ENCODE measurements at regions not wholly inside any gene's neighbourhood (a gene's known extent, or its start where the extent isn't known, plus 50 kb on each side); places are given as distances from the start of the nearest gene placed in this dataset.

DNA sequence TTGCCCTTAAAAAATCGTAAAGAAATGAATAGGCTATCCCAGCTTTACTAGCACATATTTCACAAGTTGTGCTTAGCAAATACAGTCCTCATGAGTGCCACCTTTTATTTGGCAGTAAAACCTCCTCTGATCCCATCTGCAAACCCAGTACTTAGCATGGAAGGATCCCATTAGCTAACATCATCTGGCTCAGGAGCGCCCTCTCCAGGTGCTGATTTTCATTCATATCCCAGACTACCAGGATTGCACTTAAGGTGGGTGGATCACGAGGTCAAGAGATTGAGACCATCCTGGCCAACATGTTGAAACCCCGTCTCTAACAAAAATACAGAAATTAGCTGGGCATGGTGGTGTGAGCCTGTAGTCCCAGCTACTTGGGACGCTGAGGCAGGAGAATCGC lies 76.1 kb upstream of the PAX6 start:
- DNase-seq, result peak; percentile 33

DNA sequence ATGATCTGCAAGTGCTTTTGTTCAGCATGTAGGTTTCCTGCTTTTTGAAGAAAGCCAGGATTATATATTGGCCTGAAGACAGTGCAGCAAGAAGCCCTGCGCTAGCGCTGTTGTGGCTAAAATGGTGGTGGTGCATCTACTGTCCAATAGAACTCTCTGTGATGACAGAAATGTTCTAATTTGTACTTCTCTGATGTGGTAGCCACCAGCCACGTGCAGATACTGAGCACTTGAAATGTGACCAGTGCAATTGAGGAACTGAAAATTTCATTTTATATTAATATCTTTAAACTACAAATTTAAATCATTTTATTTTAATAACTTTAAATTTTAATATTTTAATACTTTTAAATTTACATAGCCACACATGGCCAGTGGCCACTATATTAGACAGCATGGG lies 73.0 kb upstream of the PAX6 start:
- DNase-seq, result no peak

DNA sequence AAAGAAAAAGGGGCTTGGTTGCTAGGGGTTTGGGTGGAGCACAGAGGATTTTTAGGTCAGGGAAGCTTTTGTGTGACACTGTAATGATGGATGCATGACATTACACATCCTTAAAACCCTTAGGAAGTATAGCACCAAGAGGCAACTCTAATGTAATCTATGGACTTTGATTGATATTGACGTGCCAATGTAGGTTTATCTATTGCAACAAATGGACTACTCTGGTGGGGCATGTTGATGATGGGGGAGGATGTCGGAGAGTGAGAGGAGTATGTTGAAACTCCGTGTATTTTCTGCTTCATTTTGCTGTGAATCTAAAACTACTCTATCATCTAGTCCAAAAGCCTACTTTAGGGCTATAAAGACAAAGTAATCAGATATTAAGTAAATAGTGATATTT lies 72.3 kb upstream of the PAX6 start:
- DNase-seq, result no peak

DNA sequence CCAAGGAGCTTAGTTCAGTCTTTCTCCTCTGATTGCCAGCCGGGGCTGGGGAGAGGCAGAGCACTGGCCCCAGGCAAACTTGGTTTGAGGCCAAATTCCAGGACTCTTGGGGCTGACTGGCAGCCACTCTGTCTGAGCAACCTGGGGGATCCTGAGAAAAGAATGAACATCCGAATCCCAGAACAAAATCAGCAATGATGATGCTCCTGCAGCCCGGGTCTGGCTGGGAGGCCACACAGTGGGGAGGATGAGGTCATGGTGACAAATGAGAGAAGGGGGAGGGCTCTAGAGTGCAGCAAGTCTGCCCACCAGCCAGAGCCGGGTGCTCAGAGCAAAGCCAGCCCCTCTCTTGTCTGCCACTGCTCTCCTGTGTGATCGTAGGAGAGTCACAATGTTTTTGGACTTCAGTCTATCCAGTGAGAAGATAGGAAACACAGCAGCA lies 71.8 kb upstream of the PAX6 start:
- no peak for DNase-seq

DNA sequence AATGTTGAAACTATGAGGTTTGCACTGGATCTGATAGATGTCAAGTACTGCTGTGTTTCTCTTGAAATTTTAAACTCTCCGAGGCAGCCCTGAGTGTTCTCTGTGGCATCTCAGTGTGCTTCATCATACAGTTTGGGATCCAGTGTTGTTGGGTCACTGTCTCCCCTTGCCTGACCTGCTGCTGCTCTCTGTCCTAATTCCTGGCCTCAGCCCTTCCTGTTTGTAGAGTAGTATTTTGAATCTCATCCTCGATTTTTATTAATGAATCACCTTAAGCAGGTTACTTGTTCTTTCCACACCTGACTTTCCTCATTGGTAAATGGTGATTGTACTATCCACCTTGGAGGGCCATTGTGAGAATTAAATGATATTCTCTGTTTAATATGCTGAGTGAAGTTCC lies 70.7 kb upstream of the PAX6 start:
- DNase-seq, result no peak

DNA sequence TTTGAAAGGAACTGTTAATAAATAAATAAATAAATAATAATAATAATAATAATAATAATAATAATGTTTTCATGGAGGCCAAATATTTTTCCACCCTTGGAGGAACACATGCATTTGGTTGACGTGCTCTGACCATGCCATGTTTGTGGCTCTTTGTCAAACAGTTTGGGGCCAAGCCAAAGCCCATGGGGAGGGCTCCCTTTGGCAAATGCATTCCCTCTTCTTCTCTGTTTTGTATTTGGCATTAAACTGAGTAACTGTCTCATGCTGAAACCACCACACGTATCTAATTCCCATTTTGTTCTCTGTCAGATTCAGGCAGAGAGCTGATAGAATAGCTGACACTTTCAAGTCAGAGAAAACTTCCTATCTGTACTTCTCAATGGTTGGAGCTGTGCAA lies 68.6 kb upstream of the PAX6 start:
- no peak for DNase-seq

DNA sequence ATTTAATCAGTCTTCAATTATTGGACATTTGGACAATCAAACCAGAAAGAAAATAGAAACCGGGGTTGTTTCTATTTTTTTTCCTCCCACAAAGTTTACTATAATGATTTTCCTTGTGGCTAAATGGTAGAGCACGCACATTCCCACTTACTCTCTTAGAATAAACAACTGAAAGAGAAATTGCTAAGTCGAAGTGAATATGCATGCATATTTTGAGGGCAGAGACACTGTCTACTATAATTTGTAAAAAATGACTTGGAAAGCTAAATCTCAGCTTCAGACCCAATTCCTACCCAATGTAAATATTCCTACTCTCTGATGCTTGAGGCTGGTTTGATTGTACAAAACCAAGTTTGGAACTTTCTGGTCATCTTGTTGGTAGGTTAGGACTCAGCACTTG lies 66.7 kb upstream of the PAX6 start:
- no peak for DNase-seq

DNA sequence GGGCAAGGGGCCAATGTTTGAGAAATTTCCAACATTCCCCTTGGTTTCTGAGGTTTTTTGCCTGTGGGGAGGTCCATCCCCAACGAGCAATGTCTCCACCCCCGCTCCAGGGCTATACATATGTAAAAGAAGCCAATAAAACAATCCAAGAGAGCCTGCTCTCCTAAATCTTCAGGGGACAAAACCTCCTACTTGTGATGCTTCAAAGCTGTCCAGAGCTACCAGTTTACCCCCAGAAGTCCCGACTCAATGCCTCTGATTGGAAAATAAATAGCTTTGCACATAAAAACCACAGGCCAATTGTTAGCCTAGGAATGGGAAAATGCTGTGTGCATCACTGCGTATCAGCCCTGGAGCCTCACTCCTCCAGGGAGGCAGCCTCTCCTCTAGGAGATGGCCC lies 66.0 kb upstream of the PAX6 start:
- no peak for DNase-seq

DNA sequence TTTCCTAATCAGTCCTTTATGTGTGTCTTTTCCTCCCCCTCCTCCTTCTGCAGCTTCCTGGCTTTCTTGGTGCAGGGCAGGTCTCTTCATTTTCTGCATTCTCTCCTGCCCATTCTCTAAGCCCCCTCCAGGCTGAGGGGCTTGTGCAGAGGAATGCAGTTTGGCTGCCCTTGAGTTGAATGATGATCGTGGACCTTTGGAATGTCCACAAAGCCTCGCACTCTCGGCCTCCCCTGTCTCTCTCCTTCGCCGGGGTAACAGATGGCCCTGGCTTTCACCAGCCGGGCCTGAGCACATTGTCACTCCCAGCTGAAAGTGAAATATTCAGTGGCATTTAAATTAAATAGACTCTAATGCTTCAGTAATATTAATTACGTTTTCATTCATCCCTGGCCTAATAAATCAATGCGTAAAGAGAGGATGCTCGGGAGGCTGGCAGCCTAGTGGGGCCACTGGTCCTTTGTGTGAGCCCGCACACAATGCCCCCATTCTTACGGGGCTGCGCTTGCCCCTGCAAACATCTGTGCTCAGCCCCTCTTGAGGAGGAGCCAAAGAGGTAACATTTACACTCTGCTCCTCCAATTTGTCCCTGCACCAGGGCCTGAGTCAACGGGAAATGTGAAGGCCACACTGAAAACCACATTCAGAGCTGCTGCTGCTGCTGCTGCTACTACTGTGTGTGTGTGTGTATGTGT lies 64.9 kb upstream of the PAX6 start:
- DNase-seq, result no peak

DNA sequence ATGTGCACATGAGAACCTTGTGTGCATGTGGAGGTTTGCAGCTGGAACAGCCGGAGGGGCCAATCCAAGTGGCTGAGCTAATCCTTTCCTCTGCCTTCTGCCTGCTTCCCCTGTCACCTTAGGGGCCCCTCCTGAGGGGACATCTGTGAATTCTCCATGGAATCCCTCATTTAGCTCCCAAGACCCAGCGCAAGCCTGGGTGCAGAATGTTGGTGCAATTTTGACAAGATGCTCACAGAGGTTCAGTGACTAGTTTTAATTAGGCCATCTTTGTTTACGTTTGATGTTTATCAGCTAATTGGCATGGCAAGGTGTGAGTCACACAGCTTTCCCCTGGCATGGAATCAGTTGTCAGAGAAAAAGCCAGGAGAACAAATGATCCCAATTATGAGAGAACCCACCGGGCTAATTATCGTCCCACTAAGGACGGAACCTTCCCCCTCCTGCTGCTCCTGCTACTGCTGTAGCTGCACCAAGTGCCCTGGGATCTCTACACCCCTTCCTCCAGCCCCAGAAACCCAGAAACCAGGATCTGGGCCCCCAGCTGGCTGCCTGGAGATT lies 63.6 kb upstream of the PAX6 start:
- DNase-seq, result no peak

DNA sequence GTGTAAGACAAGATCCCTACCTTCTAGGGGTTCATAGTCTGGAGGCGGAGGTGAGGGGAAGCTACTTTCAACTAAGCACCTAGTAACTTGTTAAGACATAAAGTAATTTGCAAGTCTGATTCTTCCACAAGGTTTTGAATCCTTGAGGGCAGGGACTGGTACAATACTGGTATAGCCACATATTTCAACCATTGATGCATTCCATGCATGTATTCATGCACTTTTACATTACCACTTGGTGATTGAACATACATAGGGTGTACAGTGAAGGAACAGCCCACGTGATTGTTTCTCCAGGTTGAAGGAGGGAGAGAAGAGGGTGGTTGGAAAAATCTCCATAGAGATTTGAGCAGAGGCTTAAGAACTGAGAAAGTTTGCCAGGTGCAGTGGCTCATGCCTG lies 62.0 kb upstream of the PAX6 start:
- DNase-seq, result no peak

DNA sequence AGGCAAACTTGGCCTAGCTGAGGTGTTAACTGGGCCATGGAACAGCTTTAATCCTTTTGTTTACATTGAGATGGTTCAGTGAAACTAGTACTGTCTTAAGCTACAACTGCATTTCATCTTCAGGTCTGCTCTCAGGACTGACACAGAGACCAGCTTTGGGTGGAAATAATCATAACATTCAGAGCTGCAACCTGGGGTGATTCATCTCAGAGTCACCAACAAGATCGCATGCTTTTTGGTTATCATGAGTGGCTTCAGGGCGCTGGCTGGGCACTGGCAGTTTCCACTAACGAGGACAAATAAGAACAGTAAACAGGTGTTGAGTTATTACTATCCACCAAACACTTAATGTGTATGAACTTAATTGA lies 60.9 kb upstream of the PAX6 start:
- no peak for DNase-seq

DNA sequence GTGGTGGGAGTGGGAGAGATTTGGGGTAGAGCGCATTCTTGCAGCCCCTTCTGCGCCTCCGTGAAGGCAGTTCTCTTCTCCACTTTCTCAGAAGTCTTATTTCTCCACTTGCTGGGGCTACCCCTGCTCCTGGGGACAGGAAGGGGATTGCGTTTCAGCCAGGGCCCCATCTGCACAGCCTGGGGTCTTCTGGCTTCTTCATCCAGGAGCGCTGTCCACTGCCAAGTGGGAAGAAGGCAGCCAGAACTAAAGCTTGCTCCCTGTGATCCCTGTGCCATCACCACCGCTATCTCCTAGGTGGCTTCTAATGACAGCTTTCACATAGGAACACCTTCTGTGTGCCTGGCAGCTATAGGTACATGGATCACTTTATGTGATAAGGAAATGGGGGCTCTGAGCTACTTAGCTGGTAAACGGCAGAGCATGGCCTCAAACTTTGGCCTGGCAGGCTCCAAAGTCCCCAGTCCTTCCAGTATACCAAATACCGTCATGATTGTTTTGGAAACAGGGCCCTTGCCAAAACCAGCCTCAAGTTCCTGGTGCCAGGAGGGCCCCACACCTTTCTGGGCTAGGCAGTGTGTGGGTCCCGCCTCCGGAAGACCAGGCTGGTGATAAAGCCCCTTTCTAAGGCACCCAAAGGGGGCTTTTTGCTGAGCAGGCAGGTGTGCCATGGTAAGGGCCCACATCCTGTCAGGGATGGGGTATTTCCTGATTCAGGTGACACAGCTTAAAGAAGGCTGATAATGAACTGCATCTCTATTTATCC lies 60.4 kb upstream of the PAX6 start:
- no peak for DNase-seq

DNA sequence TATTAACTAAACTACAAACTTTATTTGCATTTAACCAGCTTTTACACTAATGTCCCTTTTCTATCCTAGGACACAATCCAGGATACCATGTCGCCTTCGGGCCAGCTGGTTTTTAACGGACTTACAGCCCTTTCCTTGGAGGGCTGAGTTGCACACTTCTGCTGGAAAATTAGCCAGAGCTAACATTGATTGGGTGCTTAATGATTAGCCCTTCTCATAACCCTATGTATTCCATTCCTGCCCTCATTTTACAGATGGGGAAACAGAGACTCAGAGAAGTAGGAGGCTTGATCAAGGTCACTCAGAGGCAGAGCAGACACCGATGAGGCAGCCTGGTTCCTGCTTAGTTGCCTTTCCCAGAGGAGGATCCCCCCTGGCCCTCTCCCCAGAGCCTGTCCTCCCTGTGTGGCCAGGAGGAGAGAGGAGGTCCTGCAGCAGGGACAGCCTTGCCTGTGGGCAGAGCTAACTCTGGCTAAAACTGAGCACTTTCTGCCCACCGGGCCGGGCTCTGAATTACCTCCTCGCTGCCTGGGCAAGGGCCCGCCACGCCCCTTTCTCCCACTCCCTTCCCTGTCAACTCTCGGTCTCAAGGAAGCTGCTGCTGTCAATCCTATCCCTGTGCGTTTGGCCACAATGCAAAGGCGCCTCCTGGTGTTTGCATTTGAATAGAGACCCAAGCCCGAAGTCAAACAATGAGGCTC lies 59.6 kb upstream of the PAX6 start:
- peak; percentile 56 for DNase-seq

DNA sequence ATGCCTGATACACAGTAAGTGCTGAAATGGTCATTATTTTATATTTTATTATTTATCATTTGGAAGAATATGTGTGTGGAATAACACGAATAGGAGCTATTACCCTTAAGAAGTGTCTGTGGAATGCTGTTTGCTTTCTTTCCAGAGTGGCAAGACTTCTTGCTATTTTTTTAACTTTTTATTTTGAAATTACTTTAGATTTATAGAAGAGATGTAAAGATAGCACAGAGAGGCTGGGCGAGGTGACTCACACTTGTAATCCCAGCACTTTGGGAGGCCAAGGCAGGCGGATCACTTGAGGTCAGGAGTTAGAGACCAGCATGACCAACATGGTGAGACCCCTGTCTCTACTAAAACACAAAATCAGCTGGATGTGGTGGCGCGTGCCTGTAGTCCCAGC lies 58.9 kb upstream of the PAX6 start:
- no peak for DNase-seq

DNA sequence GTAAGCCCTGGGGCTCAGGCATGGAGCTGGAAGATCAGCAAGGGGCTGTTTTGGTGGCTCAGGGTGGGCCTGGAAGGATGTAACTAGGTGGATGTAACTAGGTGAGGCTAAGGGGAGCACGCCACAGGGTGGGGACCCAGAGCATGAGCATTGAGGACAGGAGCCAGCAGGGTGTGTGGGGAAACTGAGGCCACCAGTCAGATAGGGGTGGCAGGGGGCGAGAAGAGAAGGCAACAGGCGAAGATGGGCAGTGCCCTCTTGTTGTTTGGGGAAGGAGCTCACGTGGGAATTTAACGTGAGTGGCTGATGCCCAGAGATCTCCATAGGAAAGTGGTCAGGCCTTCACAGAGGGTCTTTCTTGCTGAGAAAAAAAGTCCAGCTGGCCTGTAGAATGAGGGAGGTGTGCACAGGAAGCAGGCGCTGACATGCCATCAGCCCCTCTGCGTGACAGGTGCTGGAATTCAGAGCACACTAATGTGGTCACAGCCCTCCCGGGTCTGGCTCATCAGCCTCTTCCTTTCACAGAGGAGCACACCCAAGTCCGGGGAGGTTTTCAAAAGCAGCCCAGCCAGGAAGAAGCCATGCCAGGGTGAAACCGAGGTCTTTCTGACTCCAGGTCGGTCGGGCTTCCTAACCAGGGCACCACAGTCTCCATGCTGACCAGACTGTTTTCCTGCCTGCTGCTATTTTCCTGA lies 54.6 kb upstream of the PAX6 start:
- no peak for DNase-seq

DNA sequence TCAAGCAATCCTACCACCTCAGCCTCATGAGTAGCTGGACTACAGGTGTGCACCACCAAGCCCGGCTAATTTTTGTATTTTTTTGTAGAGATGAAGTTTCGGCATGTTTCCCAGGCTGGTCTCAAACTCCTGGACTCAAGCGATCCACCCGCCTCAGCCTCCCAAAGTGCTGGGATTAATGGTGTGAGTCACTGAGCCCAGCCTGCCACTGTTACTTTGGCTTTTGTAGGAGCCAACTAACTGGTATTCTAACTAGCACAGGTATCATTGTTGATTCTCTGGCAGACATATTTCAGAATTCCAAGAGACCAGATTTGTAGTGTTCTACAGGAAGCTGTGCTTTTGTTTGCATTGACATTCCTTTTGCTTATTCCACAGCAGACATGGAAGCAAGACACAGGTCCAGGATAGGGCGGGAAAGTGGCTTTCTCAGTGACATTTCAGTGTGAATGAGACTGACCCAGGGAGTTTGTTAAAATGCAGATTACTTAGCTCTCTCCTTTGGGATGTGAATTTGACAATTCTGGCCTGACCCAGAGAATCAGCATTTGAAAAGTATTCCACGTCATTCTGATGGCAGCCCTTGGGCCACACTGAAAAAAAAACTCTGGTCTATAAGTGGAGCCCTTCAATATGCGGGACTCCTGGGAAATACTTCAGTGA lies 52.2 kb upstream of the PAX6 start:
- no peak for DNase-seq

DNA sequence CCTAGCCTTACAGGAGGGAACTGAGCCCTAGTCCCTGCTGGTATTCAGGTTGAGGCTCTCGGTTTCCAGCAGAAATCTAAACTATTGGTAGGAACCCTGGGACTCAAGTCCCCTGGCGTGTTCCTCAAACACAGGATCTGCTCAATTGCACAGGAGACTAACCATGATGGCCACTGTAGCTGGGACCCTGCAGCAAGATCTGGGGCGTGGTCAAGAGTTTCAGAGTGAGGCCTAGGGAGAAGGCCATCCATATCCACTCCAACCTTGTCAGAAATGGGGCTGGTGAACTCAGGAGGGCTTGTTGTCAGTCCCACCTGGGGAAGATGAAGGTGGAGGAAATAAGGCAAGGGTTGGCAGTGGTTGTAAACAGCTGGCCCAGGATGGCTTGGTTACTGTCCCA lies 49.9 kb upstream of the PAX6 start:
- no peak for DNase-seq

All from 8988T (cell line).